Iris pigment epithelial cell (primary cell): ENCODE measurements at regions not wholly inside any gene's neighbourhood (a gene's known extent, or its start where the extent isn't known, plus 50 kb on each side); places are given as distances from the start of the nearest gene placed in this dataset.
"Not testable (repeated sequence)": the region's sequence is repeated elsewhere in the genome, so short reads cannot be mapped to it uniquely, and the experiment has no call there.

Source experiments
- DNase-seq: peaks from one replicate; pipeline ENCODE4 v3.0.0-alpha.2; 2011; ENCODE audit warnings: low read depth

DNA sequence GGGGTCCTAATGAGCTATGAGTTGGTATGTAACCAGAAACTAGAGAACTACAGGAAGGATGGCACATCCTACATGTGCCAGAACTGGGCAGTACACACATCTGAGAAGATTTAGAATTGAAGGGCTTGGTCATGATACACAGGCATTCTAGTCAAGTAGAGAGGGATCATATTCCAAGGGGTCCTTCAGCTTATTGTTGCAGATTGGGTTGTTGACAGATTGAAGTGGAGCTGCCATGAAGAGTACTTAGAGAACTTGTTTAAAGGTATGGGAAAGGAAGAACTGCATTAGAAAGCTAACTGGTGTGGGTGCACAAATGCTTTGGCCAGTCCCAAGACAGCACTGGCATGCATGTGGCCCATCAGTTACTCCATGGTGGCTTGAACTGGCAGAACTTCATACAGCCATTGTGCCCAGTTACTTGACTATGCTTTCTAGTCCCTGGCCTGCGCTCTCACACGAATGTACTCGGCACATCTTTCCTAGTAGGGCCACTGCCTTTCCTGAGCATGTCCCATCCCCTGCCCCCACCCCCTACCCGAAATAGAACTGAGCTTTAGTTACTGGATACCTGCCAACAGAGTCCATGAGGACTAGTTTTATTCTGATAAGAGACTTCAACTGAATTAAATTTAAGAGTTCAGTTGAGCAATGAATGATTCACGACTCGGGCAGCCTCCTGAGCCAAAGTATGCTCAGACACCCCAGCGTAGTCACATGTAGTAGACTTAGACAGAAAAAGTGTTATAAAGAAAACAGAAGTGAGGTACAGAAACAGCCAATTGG lies 64.0 kb downstream of the CCNG2 start:
- peak; percentile 62 for DNase-seq

DNA sequence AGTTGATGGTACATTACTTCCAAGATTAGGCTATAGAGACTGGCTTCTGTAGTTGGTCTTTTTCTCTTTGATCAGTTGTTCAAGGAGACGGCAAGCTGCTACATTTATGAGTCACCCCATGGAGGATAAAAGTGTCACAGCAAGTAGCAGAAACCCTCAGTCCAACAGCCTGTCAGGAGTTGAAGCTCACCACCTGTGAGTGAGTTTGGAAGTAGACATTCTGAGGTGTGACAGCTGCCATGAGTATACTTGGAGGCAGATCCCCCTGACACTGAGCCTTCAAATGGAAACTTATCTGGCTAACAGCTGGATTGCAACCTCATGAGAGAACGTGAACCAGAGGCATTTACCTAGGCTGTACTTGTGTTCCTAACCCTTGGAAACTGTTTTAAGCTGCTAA lies 68.0 kb downstream of the CCNG2 start:
- no peak for DNase-seq

DNA sequence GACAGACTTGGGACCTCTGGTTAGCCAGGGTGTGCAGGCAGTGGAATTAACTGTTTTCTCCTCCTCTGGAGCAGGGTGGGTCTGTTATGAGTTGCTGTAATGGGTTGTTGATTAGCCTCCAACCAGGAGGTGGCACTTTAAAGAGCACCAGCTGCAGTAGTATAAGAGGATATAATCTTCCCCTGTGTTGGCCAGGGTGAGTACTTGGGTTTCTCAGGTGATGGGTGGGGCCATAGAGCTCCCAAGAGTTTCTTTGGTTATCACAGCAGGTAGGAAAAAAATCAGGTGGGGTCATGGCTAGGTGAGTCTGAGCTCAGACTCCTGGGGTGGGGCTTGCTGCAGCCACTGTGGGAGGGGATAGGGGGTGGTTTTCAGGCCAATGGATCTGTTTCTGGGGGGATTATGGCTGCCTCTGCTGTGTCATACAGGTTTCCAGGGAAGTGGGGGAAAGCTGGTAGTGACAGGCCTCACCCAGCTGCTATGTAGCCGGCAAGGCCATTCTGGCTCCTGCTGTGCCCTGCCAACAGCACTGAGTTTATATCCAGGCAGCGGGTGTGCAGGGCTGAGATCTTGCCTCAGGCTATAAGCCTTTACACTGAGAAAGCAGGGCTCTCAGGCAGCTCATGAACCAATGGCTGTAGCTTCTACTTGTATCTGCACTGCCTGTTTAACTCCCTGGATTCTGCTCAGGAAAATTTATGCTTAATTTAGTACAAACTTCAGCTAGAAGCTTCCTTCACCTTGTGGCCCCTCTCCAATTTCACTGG lies 70.1 kb downstream of the CCNG2 start:
- no peak for DNase-seq

DNA sequence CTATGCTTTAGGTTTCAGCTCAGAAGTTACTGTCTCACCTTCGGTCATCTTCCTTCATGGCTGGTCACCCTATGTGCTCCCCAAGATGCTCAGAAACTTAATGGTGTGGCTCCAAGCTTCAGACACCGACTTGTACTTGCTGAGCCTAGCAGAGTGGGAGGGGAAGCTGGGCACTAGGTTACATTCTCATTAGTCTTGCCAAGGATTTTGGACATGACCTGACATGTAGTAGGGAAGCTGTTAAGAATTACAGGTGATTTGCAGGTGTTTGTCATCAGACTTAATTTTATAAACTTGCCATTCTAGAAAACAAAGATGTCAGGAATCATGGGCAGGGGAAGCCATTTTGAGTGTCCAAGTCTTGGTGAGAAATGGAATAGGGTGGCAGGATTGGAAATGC lies 72.4 kb downstream of the CCNG2 start:
- no peak for DNase-seq

DNA sequence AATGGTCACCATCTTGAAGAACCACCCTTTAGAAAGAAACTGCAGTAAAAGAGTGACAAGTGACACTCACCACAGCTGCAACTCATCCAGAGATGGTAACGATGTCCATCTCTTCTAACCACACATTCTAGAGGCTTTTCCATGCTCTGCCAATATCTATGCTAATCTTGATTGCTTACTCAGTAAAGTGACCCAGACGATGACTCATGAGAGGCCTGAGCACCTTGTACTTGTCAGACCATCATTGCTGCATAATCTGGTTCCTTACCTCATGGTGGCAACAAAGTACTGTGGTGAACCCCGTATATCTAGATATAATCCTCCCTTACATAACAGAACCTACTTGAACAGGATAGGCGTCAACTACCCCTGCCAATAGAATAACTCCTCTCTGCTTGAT lies 75.6 kb downstream of the CCNG2 start:
- peak; percentile 39 for DNase-seq

DNA sequence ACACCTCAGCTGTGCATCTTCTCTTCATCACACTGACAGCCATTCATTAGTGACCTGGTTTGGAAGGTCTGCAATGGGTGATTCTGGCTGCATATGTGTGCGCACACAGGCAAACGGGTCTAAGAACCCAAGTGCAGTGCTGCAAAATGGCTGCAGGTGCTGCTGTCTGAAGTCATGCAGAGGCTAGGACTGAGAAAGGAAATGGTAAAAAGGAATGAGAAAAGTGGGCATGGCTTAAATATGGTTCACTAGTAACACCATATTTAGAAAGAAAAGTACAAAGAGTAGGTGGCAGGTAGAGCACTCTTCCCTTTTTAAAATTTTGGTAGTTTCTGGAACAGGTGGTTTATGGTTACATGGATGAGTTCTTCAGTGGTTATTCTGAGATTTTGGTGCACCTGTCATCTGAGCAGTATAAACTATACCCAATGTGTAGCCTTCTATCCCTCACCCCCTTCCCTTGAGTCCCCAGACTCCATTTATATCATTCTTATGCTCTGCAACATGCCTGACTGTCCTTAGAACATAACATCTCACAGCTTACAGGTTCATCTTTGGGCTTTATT lies 78.4 kb downstream of the CCNG2 start:
- no peak for DNase-seq

DNA sequence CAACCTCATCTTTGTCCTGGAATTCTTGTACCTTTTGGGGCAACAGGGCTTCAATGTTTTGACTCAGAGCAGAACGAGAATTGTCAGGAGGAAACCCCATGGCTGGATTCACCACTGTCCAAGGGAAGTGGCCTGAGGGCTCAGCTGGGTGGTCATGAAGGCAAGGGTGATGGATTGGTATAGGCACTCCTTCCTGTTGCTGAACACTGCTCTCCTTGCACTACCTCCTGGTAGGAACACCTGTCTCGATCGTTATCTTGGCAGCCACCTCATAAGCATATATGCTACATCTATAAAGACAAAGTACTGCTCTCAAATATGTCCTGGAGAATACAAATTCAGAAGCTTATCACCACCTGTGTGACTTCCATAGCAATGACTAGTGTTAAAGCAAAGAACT lies 79.8 kb downstream of the CCNG2 start:
- no peak for DNase-seq

DNA sequence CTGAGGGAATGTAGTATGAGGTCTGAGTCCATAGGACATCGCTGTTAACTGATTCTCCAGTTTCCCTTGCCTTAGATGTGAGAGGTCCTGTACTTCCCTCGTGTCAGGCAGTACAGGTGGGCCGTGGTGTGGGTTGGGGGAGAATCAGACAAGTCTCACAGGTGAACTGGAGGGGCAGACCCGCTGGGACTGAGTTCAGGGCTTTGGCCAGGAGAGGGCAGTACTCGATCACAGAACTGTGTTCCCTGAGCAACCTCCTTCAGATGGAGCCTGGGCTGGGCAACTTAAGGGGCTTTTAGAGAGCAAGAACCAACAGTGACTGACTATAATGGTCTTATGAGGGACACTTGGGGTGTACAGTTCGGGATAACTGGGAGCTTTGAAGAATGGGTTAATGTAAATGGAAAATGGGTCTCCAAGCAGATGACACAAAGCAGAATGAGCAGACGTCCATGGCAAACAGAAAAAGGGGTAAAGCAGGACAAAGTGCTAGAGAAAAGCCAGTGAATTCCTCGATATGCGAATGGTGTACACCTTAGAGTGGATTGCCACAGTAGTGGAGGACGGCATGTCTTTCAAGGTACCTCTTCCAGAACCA lies 83.6 kb downstream of the CCNG2 start:
- peak; percentile 54 for DNase-seq

DNA sequence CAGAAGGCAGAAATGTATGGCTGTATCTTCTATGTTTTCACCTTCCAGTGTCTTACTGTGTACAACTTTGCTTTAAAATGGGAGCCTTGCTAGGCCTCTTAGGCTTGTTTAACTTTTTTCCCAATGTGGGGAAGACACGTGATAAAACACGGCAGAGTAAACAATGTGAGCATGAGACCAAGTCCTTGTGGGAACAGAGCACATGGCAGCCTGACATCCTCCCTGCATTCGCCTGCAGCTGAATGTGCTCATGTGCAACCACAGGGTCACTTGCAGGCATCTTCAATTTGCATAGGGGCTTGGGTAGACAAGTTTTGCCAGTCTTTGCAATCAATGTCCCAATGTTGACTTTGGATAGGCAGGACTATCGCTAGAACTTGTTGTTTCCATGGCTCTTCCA lies 91.8 kb downstream of the CCNG2 start:
- no peak for DNase-seq

DNA sequence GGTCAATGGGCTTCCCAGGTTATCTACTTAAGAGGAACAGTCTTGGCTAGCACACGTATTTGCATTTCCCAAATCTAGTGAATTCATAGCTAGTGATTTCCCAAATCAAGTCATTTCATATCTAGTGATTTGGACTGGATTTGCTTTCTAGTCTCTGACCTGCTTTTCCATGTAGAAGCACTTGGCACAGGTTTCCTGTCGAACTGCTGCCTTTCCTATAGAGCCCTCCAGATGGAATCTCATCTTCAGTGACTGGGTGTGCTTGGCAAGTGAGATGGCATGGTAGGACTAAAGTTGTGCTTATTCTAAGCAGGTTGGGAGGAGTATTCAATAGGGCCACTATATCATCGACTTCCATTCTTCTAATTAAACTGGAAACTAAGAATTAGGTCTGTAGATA lies 94.7 kb downstream of the CCNG2 start:
- DNase-seq: no peak

DNA sequence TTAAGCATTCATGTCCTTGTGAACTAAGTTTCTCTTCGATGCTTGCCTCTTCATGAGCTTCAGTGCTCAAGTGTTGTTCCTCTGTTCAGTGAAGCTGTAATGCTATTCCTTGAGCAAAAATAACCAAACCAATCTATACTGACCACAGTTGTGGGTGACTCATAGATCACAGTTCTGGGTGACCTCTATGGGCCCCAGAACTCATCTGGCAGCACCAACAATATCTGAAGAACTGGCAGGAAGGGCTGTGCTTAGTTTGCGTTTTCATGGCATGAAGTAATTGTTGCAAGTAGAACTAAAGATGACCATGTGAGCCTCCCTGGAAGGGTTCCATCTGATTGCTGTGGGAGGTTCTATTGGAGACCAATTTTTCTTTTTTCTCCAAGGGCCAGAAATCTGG lies 106.2 kb downstream of the CCNG2 start:
- DNase-seq: peak; percentile 3

DNA sequence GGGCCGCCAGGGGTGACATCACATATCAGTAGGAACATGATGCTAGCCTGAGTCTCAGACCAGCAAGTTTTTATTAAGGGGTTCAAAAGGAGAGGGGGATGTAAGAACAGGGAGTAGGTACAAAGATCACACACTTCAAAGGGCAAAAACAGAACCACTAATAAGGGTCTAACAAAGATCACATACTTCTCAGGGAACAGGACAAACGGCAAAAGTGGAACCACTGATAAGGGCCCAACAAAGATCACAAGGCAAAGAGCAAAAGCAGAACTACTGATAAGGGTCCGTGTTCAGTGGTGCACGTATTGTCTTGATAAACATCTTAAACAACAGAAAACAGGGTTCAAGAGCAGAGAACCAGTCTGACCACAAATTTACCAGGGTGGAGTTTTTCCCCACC lies 107.0 kb downstream of the CCNG2 start:
- not testable (repeated sequence) for DNase-seq

DNA sequence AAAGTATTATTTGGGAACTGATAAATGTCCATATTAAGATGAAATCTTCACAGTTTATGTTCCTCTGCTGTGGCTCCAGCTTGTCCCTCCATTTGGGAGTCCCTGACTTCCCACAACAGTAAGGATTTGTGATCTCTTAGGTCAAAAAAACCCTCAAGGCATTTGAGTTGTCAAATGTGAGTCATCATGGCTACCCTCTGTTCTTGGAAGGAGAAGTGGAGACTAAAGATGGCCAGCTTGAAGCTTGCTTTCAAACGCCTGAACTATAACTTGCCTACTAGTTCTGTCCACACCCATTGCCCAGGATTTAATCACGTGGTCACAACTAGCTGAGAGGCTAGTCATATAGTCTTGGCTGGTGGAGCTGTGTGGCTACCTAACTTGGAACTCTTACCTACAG lies 107.8 kb downstream of the CCNG2 start:
- DNase-seq: no peak

DNA sequence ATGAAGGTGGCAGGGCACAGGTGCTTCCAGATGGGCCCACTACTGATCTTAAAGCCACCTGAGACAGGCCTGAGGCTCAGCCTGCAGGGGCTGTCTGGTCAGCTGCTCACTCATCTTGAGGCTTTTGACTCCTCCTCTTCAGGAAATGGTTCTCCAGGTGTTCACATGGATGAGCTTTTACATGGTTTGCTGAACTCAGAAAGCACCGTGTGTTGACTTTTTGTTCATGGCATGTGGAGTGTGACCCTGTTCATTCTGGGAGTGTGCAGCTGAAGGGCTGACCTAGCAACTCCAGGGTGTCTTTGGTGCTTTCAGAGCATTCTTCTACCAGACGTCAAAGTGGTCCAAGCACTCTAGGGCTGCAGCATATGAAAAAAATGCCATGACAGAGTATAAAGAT lies 111.1 kb downstream of the CCNG2 start:
- DNase-seq: no peak

DNA sequence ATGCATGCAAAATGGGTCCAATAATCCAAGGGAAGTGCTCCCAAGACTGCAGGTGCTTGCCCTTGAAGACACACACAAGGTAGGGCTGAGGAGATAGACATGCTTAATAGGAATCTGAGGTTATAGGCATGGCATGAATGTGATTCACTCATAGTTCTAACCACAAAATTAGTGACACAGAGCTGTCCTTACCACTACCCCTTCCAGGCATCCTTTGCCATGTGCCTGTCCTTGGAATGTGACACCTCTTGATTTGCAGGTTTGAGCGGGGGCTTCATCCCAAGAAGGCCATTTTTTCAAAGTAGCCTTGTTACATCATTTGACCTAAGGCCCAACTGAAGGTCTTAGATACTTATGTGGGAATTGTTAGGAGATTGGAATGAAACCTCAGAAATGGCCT lies 112.5 kb downstream of the CCNG2 start:
- no peak for DNase-seq

DNA sequence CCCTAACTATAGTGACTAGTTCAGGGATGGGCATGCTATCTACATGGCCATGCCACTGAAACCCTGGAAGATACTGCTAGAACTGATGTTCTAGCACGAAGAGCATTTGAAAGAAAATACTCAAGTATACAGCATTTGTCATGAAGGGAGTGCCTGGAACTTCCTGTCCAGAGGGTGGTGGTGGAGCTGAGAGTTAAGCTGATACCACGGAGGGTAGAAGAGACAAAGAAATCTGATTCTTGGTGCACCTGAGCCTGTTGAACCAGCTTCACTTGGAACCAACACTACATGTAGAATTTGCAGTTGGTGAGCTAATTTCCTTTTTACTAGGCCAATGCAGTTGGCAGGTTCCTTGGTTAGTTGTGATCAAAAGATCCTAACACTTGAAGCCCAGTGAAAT lies 116.4 kb downstream of the CCNG2 start:
- DNase-seq: no peak

DNA sequence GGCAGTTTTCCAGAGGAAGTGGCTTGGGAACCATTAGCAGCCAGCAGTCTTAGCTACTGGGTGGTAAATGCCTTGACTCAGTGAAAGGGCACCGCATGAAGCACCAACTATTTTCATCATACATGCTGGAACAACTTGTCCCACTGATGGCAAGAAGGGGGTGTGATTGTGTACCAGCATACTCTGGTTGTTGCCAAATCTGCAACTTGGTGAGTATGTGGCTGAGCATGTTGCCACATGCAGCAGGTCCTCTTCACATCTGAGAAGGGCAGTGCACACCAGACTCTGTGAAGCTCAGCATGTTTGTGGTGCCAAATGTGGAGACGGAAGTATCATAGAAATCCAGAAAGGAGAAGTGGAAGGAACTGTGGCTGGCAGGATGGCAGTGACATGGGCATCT lies 122.1 kb downstream of the CCNG2 start:
- not testable (repeated sequence) for DNase-seq

DNA sequence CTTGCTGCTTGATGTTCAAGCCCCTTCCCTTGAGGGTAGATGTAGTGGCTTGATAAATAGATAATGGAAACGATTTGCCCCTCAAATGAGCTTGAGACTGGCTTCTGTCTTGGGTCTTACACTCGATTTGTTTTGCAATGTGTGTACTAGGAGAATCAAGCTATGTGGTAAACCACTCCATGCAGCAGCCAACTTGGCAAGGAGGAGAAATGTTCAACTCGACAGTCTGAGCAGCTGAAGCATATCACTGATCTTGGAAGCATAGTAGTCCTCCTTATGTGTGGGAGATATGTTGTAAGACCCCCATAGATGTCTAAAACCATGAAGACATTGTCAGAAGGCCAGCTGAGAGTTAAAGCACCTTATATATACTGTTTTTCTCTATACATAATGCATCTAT lies 125.3 kb downstream of the CCNG2 start:
- no peak for DNase-seq

DNA sequence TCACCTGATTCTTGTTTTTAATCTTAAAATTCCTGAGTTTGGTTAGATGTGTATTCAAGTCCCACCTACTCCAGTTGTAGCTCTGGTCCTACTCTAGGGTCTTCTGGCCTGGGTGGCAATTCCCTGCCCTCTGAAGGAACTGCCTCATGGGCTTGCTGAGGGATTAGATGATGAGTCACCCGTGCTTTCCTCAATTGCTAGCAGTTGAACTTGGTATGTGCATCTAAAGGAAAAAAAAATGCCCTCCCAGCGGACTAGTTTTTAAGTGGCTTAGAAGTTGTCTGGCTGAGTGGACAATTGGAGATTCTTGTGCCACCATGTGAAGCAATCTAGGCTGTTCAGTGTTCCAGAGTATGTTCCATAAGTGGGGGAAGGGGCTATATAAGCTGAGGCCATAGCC lies 127.0 kb downstream of the CCNG2 start:
- peak; percentile 27 for DNase-seq

DNA sequence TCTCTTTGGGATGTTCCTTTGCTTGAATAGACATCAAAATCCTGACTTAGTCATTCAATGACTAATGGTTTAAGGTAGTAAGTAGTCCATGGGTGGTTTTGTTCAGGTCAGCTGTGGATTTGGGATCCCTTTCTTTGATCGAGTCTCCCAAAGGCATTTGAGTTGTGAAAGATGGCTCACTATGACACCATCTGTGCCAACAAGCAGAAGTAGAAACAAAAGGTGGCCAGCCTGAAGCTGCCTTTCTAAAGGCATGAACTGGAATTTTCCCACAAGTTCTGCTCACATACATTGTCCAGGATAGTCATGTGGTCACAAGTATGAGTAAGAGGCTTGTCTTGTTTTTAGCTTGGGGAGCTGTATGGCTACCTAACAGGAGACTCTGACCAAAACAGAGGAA lies 129.9 kb downstream of the CCNG2 start:
- no peak for DNase-seq

DNA sequence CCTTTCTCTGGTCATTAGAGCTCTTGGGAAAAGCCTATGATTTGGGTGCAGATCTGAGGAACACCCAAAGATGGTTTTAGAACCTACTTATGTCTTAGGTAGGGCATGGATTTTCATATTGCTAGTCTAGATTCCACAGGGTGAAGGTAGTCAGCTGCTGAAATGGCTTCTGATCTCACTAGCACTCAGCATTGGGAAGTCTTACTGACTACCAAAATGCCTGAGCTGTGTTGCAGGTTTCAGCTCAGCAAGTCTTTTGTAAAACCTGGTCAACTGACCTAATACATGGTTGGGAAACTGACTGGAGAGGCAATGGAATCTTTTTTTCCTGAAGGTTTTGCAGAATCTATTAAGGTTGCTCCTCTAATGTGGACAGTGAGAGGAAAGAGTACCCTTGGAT lies 136.4 kb downstream of the CCNG2 start:
- DNase-seq: no peak

DNA sequence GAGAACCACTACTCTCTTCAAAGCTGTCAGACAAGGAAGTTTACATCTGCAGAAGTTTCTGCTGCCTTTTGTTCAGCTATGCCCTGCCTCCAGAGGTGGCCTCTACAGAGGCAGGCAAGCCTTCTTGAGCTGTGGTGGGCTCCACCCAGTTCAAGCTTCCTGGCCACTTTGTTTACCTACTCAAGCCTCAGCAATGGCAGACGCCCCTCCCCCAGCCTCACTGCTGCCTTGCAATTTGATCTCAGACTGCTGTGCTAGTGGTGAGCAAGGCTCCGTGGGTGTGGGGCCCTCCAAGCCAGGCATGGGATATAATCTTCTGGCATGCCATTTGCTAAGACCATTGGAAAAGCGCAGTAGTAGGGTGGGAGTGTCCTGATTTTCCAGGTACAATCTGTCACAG lies 144.0 kb downstream of the CCNG2 start:
- DNase-seq: peak; percentile 13

DNA sequence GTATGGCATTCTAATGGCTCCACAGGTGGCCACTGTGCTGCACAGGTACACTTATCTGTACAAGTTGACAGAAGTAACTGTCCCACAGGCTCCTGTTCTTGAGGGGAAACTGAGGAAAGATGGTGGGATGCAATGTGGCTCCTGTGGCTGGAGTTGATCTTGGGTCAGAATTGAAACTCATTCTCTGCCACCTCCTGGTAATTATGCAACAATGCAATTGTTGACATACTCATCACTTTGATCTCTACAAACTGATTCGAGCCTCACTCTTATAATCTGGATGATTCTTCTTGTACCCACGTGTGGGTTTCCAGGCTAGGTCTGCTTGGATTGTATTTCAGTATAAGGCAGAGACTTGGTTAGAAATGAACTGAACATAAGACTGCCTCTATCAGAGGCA lies 148.8 kb downstream of the CCNG2 start:
- no peak for DNase-seq
